Esophagus mucosa (tissue), 1 donor: ENCODE measurements at regions not wholly inside any gene's neighbourhood (a gene's known extent, or its start where the extent isn't known, plus 50 kb on each side); places are given as distances from the start of the nearest gene placed in this dataset.

Experiments used
- ATAC-seq: fragments of 200-7000 bp; cut with Tn5 transposase; one replicate; pipeline ENCODE4 v1.9.1; 2020
- donor health status: DM: yes; HTN: yes; CAD: no.

GRCh38 chr1:116819081-116819480, 64.9 kb downstream of the CD2 start:
- ATAC-seq = no peak

- ATAC-seq = peak; percentile 39
Observed at GRCh38 chr1:116820369-116820768, 66.1 kb downstream of the CD2 start.

GRCh38 chr1:116821763-116822162, 67.5 kb downstream of the CD2 start:
- no peak for ATAC-seq

- no peak for ATAC-seq
Observed at GRCh38 chr1:116824631-116825206, 70.5 kb downstream of the CD2 start.

GRCh38 chr1:116825207-116825719, 71.0 kb downstream of the CD2 start:
- no peak for ATAC-seq

GRCh38 chr1:116825720-116826438, 71.6 kb downstream of the CD2 start:
- ATAC-seq = peak; percentile 9

- peak; percentile 69 for ATAC-seq
Observed at GRCh38 chr1:116826818-116827606, 72.8 kb downstream of the CD2 start.

GRCh38 chr1:116827607-116828105, 73.4 kb downstream of the CD2 start:
- ATAC-seq = no peak

- ATAC-seq = peak; percentile 23
Observed at GRCh38 chr1:116832308-116832931, 77.3 kb upstream of the PTGFRN start.

GRCh38 chr1:116832932-116833578, 76.7 kb upstream of the PTGFRN start:
- peak; percentile 53 for ATAC-seq

GRCh38 chr1:116833718-116834117, 76.0 kb upstream of the PTGFRN start:
- ATAC-seq = no peak

GRCh38 chr1:116834595-116834994, 75.1 kb upstream of the PTGFRN start:
- ATAC-seq = peak; percentile 54

- peak; percentile 79 for ATAC-seq
Observed at GRCh38 chr1:116835161-116835560, 74.6 kb upstream of the PTGFRN start.

GRCh38 chr1:116836099-116836498, 73.6 kb upstream of the PTGFRN start:
- ATAC-seq = peak; percentile 41

- ATAC-seq = no peak
Observed at GRCh38 chr1:116841569-116842344, 68.0 kb upstream of the PTGFRN start.

- ATAC-seq = peak; percentile 20
Observed at GRCh38 chr1:116842654-116843053, 67.1 kb upstream of the PTGFRN start.

GRCh38 chr1:116844775-116845174, 64.9 kb upstream of the PTGFRN start:
- ATAC-seq = no peak

- no peak for ATAC-seq
Observed at GRCh38 chr1:116847190-116847589, 62.5 kb upstream of the PTGFRN start.

GRCh38 chr1:116847688-116848531, 61.8 kb upstream of the PTGFRN start:
- no peak for ATAC-seq

- ATAC-seq = no peak
Observed at GRCh38 chr1:116850436-116850835, 59.3 kb upstream of the PTGFRN start.
